Cardiac muscle cell (in vitro differentiated cells and primary cell): ENCODE measurements at regions not wholly inside any gene's neighbourhood (a gene's known extent, or its start where the extent isn't known, plus 50 kb on each side); places are given as distances from the start of the nearest gene placed in this dataset.

Experiments
- DNase-seq, 2 donors: peaks; one replicate each; pipeline versions ENCODE4 v3.0.0 to v3.0.0-alpha.2; 2010 to 2017; ENCODE audit warnings: low read depth in 1 of 2, low spot score in 1 of 2
- H3K27ac ChIP-seq: fragments of 200-600 bp; sonication (generic); 2 replicates; pipeline ENCODE4 v1.5.1; 2016
- H3K27me3 ChIP-seq: fragments of 200-600 bp; sonication (generic); 2 replicates; pipeline ENCODE4 v1.6.0; 2016; ENCODE audit warnings: control low read depth
- H3K36me3 ChIP-seq: fragments of 200-600 bp; sonication (generic); 2 replicates; pipeline ENCODE4 v1.5.1; 2016; ENCODE audit warnings: control low read depth
- H3K4me1 ChIP-seq: fragments of 200-600 bp; sonication (generic); 2 replicates; pipeline ENCODE4 v1.8.1; 2017; ENCODE audit warnings: low read depth, mild to moderate bottlenecking, mixed run types
- H3K4me3 ChIP-seq: fragments of 200-600 bp; sonication (generic); 2 replicates; pipeline ENCODE4 v1.5.1; 2016; ENCODE audit warnings: mild to moderate bottlenecking
- H3K9me3 ChIP-seq: fragments of 200-600 bp; sonication (generic); 2 replicates; pipeline ENCODE4 v1.5.1; 2017; ENCODE audit warnings: low read depth, mild to moderate bottlenecking, control low read depth
- TF ChIP-seq, protein P1 (sequence below): IDR thresholded peaks from 2 replicates; pipeline ENCODE4 v1.5.1; 2012; ENCODE audit warnings: low read depth, mild to moderate bottlenecking, low read length

DNA sequence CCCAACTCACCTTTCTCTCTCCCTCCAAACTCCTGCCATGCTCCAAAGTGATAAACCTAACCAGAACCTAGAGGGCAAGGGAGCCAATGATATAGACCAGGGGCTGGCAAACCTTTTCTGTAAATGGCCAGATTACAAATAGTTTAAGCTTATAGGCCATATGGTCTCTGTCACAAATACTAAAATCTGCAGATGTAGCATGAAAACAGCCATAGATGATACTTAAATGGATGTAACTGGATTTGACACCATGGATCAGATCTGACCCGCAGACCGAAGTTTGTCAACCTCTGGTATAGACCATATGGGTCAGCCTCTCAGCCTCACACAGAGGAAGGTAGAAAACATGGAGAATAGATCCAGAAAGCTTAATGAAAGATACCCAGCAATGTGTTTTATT lies 165.2 kb upstream of the STT3B start:
- no peaks in the 10 kb centered on the region for H3K27me3 ChIP-seq
- no peak overlapping the region for H3K27ac ChIP-seq
- H3K36me3 ChIP-seq: no peaks in the 10 kb centered on the region
- no peaks in the 10 kb centered on the region for H3K4me1 ChIP-seq
- H3K9me3 ChIP-seq: no peaks in the 10 kb centered on the region
- DNase-seq: no peak
- TF ChIP-seq, protein P1, sequence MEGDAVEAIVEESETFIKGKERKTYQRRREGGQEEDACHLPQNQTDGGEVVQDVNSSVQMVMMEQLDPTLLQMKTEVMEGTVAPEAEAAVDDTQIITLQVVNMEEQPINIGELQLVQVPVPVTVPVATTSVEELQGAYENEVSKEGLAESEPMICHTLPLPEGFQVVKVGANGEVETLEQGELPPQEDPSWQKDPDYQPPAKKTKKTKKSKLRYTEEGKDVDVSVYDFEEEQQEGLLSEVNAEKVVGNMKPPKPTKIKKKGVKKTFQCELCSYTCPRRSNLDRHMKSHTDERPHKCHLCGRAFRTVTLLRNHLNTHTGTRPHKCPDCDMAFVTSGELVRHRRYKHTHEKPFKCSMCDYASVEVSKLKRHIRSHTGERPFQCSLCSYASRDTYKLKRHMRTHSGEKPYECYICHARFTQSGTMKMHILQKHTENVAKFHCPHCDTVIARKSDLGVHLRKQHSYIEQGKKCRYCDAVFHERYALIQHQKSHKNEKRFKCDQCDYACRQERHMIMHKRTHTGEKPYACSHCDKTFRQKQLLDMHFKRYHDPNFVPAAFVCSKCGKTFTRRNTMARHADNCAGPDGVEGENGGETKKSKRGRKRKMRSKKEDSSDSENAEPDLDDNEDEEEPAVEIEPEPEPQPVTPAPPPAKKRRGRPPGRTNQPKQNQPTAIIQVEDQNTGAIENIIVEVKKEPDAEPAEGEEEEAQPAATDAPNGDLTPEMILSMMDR: no peak
- no peak overlapping the region for H3K4me3 ChIP-seq

- no peak overlapping the region for H3K4me3 ChIP-seq
- TF ChIP-seq, protein P1: no peak
- no peaks in the 10 kb centered on the region for H3K36me3 ChIP-seq
- H3K4me1 ChIP-seq: no peaks in the 10 kb centered on the region
- no peak overlapping the region for H3K27ac ChIP-seq
- H3K27me3 ChIP-seq: no peaks in the 10 kb centered on the region
- DNase-seq: peak in 1 of 2 donors; percentile 43
- H3K9me3 ChIP-seq: no peaks in the 10 kb centered on the region
Measured at GRCh38 chr3:31369637-31370379, 162.9 kb upstream of the STT3B start.

GRCh38 chr3:31370380-31370666 lies 162.4 kb upstream of the STT3B start:
- H3K9me3 ChIP-seq: no peaks in the 10 kb centered on the region
- no peak overlapping the region for H3K4me3 ChIP-seq
- no peak for DNase-seq
- TF ChIP-seq, protein P1: no peak
- H3K27me3 ChIP-seq: no peaks in the 10 kb centered on the region
- no peaks in the 10 kb centered on the region for H3K4me1 ChIP-seq
- no peaks in the 10 kb centered on the region for H3K36me3 ChIP-seq
- no peak overlapping the region for H3K27ac ChIP-seq

DNA sequence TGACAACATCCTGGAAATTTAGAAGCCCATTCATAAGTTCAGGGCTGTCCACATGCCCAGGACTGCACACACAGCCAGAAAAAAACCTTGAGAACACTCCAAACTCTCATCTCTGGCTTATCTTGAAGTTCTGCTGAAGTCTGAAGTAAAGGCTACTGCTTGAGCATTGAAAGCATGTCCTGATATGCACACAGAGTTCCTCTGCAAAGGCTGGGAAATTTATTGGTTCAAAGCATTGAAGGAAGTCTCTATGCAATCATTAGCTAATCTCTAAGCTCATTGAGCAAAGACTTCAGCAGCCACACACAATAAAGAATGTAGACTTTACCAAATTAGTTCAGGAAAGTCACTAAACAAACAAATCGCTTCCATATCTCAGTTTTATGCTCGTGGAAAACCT lies 162.0 kb upstream of the STT3B start:
- no peak overlapping the region for H3K4me3 ChIP-seq
- no peaks in the 10 kb centered on the region for H3K27me3 ChIP-seq
- no peaks in the 10 kb centered on the region for H3K9me3 ChIP-seq
- peak in 1 of 2 donors; percentile 23 for DNase-seq
- H3K27ac ChIP-seq: no peak overlapping the region
- TF ChIP-seq, protein P1: no peak
- no peaks in the 10 kb centered on the region for H3K4me1 ChIP-seq
- H3K36me3 ChIP-seq: no peaks in the 10 kb centered on the region

DNA sequence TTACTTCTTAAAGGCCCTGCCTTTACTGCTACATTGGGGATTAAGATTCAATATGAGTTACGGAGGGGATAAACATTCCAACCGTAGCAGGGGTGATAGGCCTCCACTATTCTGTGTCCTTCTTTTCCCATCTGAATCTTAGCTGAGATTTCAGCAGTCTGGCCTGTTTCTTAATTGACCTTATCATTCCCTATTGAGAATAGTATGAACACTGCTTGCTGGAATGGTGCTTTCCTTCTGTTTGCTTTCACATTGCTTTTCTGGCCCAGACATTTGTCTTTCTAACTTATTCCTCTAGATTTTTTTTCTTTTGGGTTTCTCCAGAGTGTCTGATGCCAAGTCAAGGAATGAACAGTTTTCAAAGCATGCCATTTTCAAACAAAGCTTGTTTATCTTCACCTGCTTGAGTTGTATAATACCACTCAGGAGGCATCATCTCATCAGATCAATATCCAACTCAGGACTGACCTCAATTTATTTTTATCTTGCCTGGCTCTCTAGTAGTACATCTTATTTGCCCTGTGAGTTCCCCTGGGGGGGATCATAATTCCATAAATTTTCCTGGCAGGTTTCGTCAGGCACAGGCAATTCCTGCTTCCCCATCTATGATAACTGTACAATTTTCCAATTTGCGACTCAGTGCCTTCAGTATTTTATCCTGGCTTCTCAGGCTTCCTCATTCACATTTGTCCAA lies 161.1 kb upstream of the STT3B start:
- H3K27ac ChIP-seq: no peak overlapping the region
- H3K4me3 ChIP-seq: no peak overlapping the region
- H3K9me3 ChIP-seq: no peaks in the 10 kb centered on the region
- no peaks in the 10 kb centered on the region for H3K36me3 ChIP-seq
- H3K4me1 ChIP-seq: no peaks in the 10 kb centered on the region
- no peak for DNase-seq
- H3K27me3 ChIP-seq: no peaks in the 10 kb centered on the region
- TF ChIP-seq, protein P1: no peak
